ENCODE measurements at regions not wholly inside any gene's neighbourhood (a gene's known extent, or its start where the extent isn't known, plus 50 kb on each side); places are given as distances from the start of the nearest gene placed in this dataset.

- no peak for DNase-seq
Observed at GRCh38 chr4:123853651-123854050, 457.1 kb downstream of the SPRY1 start.

GRCh38 chr4:123856689-123857545 is 460.3 kb downstream of the SPRY1 start:
- no peak for DNase-seq

GRCh38 chr4:123858465-123858864 is 461.9 kb downstream of the SPRY1 start:
- DNase-seq, result no peak

GRCh38 chr4:123862812-123863211 is 466.2 kb downstream of the SPRY1 start:
- no peak for DNase-seq

GRCh38 chr4:123866796-123867195 is 470.2 kb downstream of the SPRY1 start:
- no peak for DNase-seq

- DNase-seq, result no peak
Observed at GRCh38 chr4:123867910-123868587, 471.5 kb downstream of the SPRY1 start.

- DNase-seq, result no peak
Observed at GRCh38 chr4:123869286-123870215, 473.0 kb downstream of the SPRY1 start.

GRCh38 chr4:123870216-123870876 is 473.8 kb downstream of the SPRY1 start:
- DNase-seq, result no peak

GRCh38 chr4:123871341-123871740 is 474.7 kb downstream of the SPRY1 start:
- DNase-seq, result no peak

- no peak for DNase-seq
Observed at GRCh38 chr4:123874063-123874462, 477.5 kb downstream of the SPRY1 start.

GRCh38 chr4:123876143-123876542 is 479.5 kb downstream of the SPRY1 start:
- DNase-seq, result no peak

GRCh38 chr4:123876671-123877101 is 480.1 kb downstream of the SPRY1 start:
- no peak for DNase-seq

GRCh38 chr4:123877551-123877950 is 481.0 kb downstream of the SPRY1 start:
- DNase-seq, result no peak

- no peak for DNase-seq
Observed at GRCh38 chr4:123878976-123879375, 482.4 kb downstream of the SPRY1 start.

- no peak for DNase-seq
Observed at GRCh38 chr4:123880631-123881030, 484.0 kb downstream of the SPRY1 start.

GRCh38 chr4:123884922-123885321 is 488.3 kb downstream of the SPRY1 start:
- DNase-seq, result no peak

- DNase-seq, result no peak
Observed at GRCh38 chr4:123889507-123889906, 492.9 kb downstream of the SPRY1 start.

GRCh38 chr4:123890889-123891288 is 494.3 kb downstream of the SPRY1 start:
- no peak for DNase-seq

GRCh38 chr4:123891881-123892280 is 495.3 kb downstream of the SPRY1 start:
- DNase-seq, result no peak

GRCh38 chr4:123892368-123892976 is 495.9 kb downstream of the SPRY1 start:
- no peak for DNase-seq

- no peak for DNase-seq
Observed at GRCh38 chr4:123893011-123893981, 496.7 kb downstream of the SPRY1 start.

All from CD4-positive, alpha-beta T cell treated with Interleukin-6 for 4 hours (primary cell).